ENCODE measurements at regions not wholly inside any gene's neighbourhood (a gene's known extent, or its start where the extent isn't known, plus 50 kb on each side); places are given as distances from the start of the nearest gene placed in this dataset.

DNA sequence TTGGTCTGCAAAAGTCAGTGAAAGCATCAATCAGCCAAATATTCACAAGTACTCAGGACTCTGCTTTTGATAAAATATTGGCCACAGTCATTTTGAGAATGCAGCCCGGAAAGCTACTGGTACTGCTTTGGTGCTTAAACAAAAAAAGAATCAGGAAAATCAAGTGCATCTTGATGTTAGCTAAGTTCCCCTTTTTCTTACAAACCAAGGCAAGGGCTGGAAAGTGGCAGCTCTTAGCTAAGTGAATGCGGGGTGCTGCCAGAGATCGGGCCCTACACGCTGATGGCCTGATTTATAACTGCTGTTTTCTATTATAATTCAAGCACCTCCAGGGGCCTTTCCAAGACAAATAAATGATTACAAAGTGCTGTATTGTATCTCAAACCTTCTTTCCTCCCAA is 136.8 kb upstream of the MGMT start:
- no peak for DNase-seq (ENCODE audit: low spot score)

DNA sequence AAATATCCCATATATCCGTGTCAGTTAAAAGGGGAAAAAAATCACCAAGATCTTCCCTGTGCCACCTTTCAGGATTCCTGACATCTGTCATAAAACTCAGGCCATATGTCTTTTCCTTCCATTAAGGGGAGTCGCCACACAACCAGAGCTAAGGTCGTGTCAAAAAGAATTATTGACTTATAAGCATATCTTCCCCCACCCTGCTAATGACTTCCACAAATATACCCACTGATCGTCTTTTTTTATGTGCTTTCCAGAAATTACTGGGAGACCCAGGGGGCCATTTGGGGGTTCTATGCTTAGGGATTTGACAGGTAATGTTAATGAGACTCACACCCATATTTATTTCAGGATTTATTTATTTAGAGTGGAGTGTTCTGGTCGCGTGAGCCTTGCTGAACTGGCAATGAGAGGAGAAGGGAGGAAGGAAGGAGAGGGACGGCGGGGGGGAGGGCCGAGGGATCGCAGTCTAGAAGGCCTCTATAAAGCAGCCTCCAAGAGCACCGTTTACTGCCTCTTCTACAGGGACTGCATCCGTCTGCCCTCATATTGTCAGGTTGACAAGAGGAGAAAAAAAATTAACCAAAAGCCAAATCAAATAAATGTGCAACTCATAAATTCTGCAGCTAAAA is 135.7 kb upstream of the MGMT start:
- no peak for DNase-seq (ENCODE audit: low spot score)

- DNase-seq (ENCODE audit: low spot score) = no peak
Measured at GRCh38 chr10:129331839-129332220, 135.2 kb upstream of the MGMT start.

- DNase-seq (ENCODE audit: low spot score) = no peak
Measured at GRCh38 chr10:129332476-129332875, 134.6 kb upstream of the MGMT start.

- no peak for DNase-seq (ENCODE audit: low spot score)
Measured at GRCh38 chr10:129333706-129334105, 133.3 kb upstream of the MGMT start.

DNA sequence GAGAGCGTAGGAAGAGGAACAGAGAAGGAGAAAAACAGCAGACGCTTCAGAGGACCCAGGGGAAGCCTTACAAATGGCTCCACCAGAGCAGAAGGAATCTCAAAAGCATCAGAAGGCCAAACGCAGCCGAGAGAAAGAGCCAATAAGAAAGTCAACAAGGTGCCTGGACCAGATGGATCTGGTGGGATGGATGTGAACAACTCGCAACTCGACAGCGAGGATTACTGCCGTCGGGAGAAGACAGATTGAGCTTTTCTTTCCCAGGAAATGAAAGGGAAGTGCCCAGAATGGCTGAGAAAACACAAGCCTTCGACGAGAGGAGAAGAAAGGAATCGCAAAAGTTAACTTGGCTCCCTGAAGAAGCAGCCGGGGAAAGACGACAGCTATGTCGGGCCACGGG is 132.8 kb upstream of the MGMT start:
- DNase-seq (ENCODE audit: low spot score) = no peak

DNA sequence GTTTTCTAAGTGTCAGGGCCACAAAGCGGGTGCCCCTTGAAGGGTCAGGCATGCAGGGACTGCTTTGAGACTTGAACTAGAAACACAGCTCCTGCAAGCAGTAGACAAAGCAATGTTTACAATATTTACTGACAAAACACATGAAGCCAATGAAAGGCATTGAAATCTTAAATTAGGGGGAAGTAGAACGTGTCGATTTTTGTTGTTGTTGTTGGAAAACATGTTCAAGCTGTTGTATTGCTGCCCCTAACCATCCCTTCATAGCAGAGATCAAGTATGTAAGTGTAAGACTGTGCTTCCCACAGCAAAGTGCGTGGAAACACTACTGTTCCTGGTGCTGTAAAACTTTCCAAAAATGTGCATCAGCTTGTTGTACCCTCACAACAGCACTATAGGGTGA is 131.6 kb upstream of the MGMT start:
- no peak for DNase-seq (ENCODE audit: low spot score)

DNA sequence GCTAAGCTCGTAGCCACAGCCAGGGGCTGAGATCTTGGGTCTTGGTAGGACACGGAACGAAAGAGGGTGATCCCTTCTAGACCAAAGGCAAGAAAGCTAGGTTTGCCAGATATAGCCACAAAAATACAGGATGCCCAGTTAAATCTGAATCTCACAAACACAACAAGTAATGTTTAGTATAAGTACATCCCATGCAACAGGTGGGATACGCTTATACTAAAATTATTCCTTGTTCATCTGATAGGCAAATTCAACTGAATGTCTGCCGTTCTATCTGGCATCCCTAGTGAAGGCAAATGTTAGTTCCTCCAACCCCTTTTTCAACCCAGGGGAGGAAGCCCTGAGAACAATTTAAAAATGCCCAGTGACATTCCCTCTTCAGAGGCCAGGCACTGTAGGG is 131.1 kb upstream of the MGMT start:
- no peak for DNase-seq (ENCODE audit: low spot score)

- no peak for DNase-seq (ENCODE audit: low spot score)
Measured at GRCh38 chr10:129339191-129339590, 127.8 kb upstream of the MGMT start.

DNA sequence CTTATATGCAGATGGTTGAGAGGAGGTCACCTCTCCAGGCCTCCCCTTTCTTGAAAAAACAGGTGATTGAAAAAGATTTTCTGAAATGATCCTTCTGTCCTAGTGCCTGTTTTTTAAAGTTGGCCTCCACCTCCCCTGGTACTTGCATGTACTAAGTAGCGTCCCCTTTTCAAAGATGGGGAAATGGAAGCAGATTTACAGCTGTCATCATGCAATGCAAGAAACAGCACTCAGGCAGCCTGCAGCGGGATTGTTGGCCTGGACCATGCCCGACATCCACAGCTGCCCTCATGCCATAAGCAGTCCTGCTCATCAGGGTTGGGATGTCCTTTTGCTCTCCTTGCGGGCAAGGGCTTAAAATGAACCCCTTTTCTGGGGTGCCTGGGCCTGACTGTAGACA is 127.2 kb upstream of the MGMT start:
- no peak for DNase-seq (ENCODE audit: low spot score)

DNA sequence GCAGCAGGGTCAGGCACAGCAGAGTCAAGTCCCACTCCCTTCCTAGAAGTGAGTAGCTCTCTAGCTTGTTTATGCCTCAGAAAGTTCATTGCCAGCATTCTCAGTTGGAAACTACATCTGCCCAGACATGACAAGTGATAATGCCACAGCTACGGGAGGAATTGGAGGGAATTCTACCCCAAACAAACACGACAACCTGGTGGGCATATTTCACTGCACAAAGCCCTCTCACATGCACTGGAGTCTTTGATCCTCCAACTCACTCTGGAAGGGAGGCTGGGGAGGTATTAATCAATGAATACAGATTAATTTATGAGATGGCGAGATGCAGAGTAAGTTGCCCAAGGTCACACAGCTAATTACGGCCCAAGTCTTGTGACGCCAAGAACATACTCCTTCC is 126.0 kb upstream of the MGMT start:
- DNase-seq (ENCODE audit: low spot score) = no peak

GRCh38 chr10:129342385-129342784 is 124.7 kb upstream of the MGMT start:
- no peak for DNase-seq (ENCODE audit: low spot score)

- DNase-seq (ENCODE audit: low spot score) = no peak
Measured at GRCh38 chr10:129343141-129343540, 123.9 kb upstream of the MGMT start.

DNA sequence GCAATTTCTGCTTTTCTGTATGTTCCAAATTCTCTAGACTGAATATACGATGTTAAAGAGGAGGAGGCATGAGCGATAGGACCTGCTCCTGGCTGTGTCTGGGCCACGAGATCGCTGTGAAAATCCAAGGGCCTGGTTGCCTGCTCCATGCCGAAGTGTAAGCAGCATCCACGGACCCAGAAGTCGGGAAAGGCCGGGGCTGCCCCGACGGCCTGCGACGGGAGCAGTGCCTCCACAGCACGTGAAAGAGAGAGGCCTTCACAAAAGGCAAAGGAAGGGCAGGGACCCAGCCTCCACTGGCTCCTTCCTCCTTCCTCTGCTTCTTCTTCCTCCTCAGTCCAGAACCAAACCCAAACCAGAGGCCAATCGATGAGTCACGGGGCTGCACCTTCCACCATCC is 122.9 kb upstream of the MGMT start:
- no peak for DNase-seq (ENCODE audit: low spot score)

GRCh38 chr10:129344731-129345355 is 122.2 kb upstream of the MGMT start:
- DNase-seq (ENCODE audit: low spot score) = no peak

DNA sequence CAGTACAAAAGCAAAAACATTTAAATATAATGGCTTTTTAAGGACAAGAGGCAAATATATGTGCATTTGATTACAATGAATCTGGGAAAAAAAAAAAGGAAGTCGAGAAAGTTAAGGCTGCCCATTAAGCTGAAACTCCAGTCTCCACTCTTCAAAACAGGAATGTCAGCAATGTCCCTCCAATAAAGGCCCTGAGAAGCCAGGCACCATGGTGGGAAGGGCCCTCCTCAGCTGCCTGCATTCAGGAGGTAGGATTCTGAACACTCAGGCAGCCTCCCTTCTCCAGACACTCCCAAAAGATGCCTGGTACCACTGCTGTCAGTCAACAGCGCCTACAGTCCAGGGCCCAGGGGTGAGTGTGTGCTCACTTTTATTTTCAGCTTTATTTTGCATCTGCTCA is 121.3 kb upstream of the MGMT start:
- DNase-seq (ENCODE audit: low spot score) = no peak

DNA sequence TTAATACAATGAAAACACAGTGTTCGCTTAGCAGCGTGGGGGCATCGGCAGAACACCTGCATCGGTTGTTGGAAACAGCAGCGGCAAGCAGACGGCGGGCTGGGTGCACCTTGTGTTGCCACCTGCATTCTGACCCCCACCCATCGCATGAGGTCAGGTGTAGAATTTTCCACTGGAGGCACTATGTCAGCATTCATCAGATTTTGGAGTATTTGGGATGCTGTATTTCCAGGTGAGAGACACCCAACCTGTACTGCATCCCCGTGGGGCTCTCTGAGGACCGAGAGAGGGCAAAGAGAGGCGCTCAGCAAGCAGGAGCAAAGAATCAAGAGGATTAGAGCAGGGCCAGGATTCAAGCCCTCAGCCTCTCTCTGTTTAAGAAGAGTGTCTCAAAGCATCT is 116.4 kb upstream of the MGMT start:
- no peak for DNase-seq (ENCODE audit: low spot score)

GRCh38 chr10:129353101-129353500 is 113.9 kb upstream of the MGMT start:
- no peak for DNase-seq (ENCODE audit: low spot score)

DNA sequence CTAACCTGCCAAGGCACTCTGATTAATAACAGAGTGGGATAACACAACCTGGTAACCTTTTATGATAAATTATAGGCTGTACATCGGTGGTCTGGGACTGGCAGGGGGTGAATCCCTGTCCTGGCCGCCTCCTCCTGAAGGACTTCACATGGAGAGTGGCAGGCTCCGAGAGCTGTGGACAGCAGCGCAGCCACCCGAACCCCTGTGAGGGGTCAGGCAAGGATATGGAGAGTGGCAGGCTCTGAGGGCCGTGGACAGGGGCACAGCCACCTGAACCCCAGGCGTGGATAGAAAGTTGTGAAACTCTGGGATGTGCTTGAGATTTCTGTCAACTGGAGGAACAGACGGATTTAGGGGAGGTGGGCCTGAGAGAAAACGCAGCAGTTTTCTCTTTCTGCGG is 107.0 kb upstream of the MGMT start:
- DNase-seq (ENCODE audit: low spot score) = no peak

- DNase-seq (ENCODE audit: low spot score) = no peak
Measured at GRCh38 chr10:129361676-129362376, 105.2 kb upstream of the MGMT start.

DNA sequence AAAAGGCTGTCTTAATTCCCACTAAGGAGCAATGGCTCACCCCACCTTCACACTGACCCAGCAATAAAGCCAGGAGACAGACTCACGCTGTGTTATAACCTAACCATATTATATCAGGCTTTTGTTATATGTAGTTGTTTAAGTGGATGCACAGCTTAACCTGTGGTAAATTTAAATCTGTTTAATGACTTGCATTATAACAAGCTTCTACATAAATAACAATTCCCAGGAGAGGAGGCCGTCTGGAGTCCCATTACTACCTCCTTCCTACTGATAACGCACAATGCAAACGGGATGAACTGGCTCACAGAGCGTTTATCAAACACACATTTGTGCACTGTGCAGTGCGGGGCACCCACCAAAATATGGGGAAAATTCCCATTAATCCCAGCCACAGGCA is 102.1 kb upstream of the MGMT start:
- DNase-seq (ENCODE audit: low spot score) = no peak

DNA sequence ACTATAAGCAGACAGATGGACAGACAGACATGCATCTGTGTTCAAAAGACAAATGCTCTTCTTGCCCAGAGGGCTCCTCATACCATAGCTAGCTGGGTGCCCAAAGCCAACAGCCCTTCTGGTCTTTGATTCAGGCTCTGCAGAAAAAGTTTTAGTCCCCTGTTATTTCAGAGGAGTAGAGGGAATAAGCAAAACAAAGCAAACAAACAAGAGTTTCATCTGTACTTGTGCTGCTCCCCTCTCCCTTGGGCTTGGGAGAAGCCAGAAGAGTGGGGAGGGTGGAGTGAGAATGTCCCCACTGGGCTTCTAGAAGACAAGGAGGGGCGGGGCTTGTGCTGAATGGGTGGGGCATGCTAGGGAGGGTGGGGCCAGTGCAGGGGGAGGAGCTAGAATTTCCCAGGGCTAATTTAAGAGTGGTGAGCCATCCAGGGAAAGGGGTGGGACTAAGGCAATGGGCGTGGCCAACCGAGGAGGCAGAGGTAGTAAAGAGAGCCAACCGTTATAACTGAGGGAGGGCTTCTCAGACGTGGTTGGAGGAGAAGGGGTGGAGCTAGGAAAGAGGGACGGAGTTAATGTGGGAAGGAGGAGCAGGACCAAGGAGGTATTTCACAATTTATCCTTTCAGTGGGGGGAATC is 101.2 kb upstream of the MGMT start:
- DNase-seq (ENCODE audit: low spot score) = no peak

DNA sequence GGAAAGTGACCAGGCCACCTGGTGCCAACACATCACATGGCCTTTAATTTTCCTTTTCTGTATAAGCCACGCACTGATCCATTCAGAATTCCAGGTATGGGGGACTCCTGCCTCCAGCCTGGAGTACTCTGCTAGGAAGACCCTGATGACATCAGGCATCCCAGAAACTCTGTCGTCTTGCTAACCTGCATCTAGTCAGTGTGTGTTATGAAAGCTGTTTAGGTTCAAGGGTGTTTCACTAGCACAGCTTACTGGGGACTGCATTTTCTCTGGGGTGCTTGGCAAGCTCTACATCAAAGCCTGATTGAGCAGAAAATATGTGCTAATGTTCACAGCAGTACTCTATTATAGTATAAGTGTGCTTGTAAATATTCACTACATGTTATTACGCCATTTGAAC is 100.6 kb upstream of the MGMT start:
- DNase-seq (ENCODE audit: low spot score) = no peak

Measured in hematopoietic multipotent progenitor cell treated with erythropoietin and hydrocortisone succinate and interleukin-3 and kit ligand, for 17 days (in vitro differentiated cells).